Body of pancreas (tissue), 4 donors: ENCODE measurements at regions not wholly inside any gene's neighbourhood (a gene's known extent, or its start where the extent isn't known, plus 50 kb on each side); places are given as distances from the start of the nearest gene placed in this dataset.
"Not testable (repeated sequence)": the region's sequence is repeated elsewhere in the genome, so short reads cannot be mapped to it uniquely, and the experiment has no call there.

ENCODE experiments used
- ATAC-seq: fragments of 150-250 bp; one replicate; pipeline ENCODE4 v1.9.1; 2016
- DNase-seq, 4 donors: peaks; one replicate each; pipeline ENCODE4 v3.0.0-alpha.2; 2019
- H3K27ac ChIP-seq, 4 donors: fragments of 200-600 bp; sonication (generic); 1 replicate in 3 of 4; 2 replicates in 1 of 4; pipeline versions ENCODE4 v1.5.1 to v1.6.1; 2016 to 2019; ENCODE audit warnings: mild to moderate bottlenecking in 1 of 4, mixed read lengths in 1 of 4, moderate library complexity in 1 of 4
- H3K27me3 ChIP-seq, 2 donors: fragments of 200-600 bp; sonication (generic); one replicate each; pipeline ENCODE4 v1.6.0; 2016; ENCODE audit warnings: mild to moderate bottlenecking in 1 of 2
- H3K36me3 ChIP-seq, 2 donors: fragments of 200-600 bp; sonication (generic); replicated peaks in 1 of 2; 2 replicates each; pipeline ENCODE4 v1.5.1; 2016; ENCODE audit warnings: low read depth in 2 of 2; ENCODE audit not compliant: insufficient read depth in 1 of 2
- H3K4me1 ChIP-seq: fragments of 200-600 bp; sonication (generic); one replicate; pipeline ENCODE4 v1.6.0; 2016
- H3K4me3 ChIP-seq, 2 donors: fragments of 200-600 bp; sonication (generic); 1 replicate in 1 of 2; 2 replicates in 1 of 2; pipeline ENCODE4 v1.5.1; 2016 to 2019
- H3K9me3 ChIP-seq, 3 donors: fragments of 200-600 bp; sonication (generic); 1 replicate in 2 of 3; 2 replicates in 1 of 3; pipeline ENCODE4 v1.5.1; 2016
- CTCF ChIP-seq, 7 experiments: fragments of 450-650 bp in 4 of 7; fragments of 200-600 bp in 3 of 7; sonication (generic) in 3 of 7; IDR thresholded peaks; one replicate each; pipeline ENCODE4 v1.5.1; 2016 to 2019; ENCODE audit warnings: antibody characterized with exemption in 7 of 7
- POLR2A ChIP-seq, 3 donors: fragments of 450-650 bp; IDR thresholded peaks; one replicate each; pipeline ENCODE4 v1.6.1; 2016; ENCODE audit warnings: antibody characterized with exemption in 3 of 3, mild to moderate bottlenecking in 2 of 3
- WGBS, 2 donors: methylation state at CpG; one replicate each; pipeline ENCODE4 v1.1.5; 2017; 5-methylcytosine and 5-hydroxymethylcytosine counted together
- intact Hi-C: fragments of 100-400 bp; cut with DNase I; formaldehyde crosslinking; loops from one replicate; pipeline ENCODE4 v1.15.1; 2023

GRCh38 chr4:74505355-74505978 is 60.5 kb downstream of the AREG start:
- ATAC-seq, H3K36me3 ChIP-seq, intact Hi-C loops, H3K4me3 ChIP-seq, H3K27ac ChIP-seq, H3K27me3 ChIP-seq, H3K4me1 ChIP-seq, H3K9me3 ChIP-seq: not testable (repeated sequence)
- peak; percentile 33 to 78 (median 68) for DNase-seq
- 30 to 50% methylated on average over 2 to 5 of the region's 5 CpGs for WGBS, 2 donors

DNA sequence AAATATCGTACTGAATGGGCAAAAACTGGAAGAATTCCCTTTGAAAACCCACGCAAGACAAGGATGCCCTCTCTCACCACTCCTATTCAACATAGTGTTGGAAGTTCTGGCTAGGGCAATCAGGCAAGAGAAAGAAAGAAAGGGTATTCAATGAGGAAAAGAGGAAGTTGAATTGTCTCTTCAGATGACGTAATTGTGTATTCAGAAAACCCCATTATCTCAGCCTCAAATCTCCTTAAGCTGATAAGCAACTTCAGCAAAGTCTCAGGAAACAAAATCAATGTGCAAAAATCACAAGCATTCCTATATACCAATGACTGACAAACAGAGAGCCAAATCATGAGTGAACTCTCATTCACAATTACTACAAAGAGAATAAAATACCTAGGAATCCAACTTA is 64.4 kb downstream of the AREG start:
- H3K4me3 ChIP-seq, DNase-seq, H3K36me3 ChIP-seq, ATAC-seq, H3K27ac ChIP-seq, H3K4me1 ChIP-seq, H3K9me3 ChIP-seq, H3K27me3 ChIP-seq, intact Hi-C loops: not testable (repeated sequence)
- WGBS, 2 donors: 52 to 69% methylated on average over 3 of the region's 3 CpGs

GRCh38 chr4:74516303-74516702 is 71.4 kb downstream of the AREG start:
- Histone ChIP-seq H3K27me3 (no peaks in the 10 kb centered on the region), H3K36me3 (no peaks in the 10 kb centered on the region), H3K9me3 (no peaks in the 10 kb centered on the region), H3K27ac (no peak overlapping the region), H3K4me1 (no peaks in the 10 kb centered on the region), H3K4me3 (no peak overlapping the region)
- DNase-seq (no peak), ATAC-seq (no peak)
- intact Hi-C loops: no loop called here
- no peak for TF ChIP-seq CTCF (IDR thresholded peaks at IDR 0.05)
- TF ChIP-seq POLR2A (IDR thresholded peaks at IDR 0.05): no peak

DNA sequence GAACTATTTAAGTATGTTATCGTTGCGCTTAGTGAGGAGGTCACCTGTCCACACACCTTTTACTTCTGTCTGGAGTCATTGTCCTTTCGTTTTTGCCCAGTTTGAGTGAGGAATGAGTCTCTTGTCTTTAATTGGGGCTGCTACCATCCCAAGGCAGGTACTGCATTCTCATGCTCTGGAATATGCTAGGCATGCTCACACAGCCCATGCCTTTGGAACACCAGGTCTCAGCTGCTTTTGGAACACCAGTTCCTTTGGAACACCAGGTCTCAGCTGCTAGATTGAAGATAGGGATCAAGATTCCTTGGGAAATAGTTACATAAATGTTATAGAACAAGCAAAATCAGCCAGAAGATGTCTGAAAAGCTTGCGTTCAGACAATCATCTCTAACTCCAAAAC is 73.1 kb downstream of the AREG start:
- H3K4me3 ChIP-seq: no peak overlapping the region
- no peak for DNase-seq
- H3K9me3 ChIP-seq: no peaks in the 10 kb centered on the region
- no peak overlapping the region for H3K27ac ChIP-seq
- H3K36me3 ChIP-seq: no peaks in the 10 kb centered on the region
- H3K4me1 ChIP-seq: no peaks in the 10 kb centered on the region
- no peak for ATAC-seq
- WGBS, 2 donors: 83 to 88% methylated on average over 4 of the region's 4 CpGs
- H3K27me3 ChIP-seq: no peaks in the 10 kb centered on the region
- TF ChIP-seq CTCF (IDR thresholded peaks at IDR 0.05): no peak
- no peak for TF ChIP-seq POLR2A (IDR thresholded peaks at IDR 0.05)
- intact Hi-C loops: no loop called here

GRCh38 chr4:74522251-74522991 is 77.5 kb downstream of the AREG start:
- ATAC-seq: no peak

More at GRCh38 chr4:74522251-74522991, 77.5 kb downstream of the AREG start:
- H3K4me3 ChIP-seq: no peak overlapping the region
- WGBS, 2 donors: 41 to 42% methylated on average over 3 of the region's 3 CpGs
- H3K9me3 ChIP-seq: no peaks in the 10 kb centered on the region
- intact Hi-C loops: no loop called here
- no peaks in the 10 kb centered on the region for H3K27me3 ChIP-seq
- DNase-seq: no peak
- H3K36me3 ChIP-seq: no peaks in the 10 kb centered on the region
- no peak for TF ChIP-seq CTCF (IDR thresholded peaks at IDR 0.05)
- no peak for TF ChIP-seq POLR2A (IDR thresholded peaks at IDR 0.05)
- no peak overlapping the region for H3K27ac ChIP-seq
- H3K4me1 ChIP-seq: no peaks in the 10 kb centered on the region
